ENCODE measurements at regions not wholly inside any gene's neighbourhood (a gene's known extent, or its start where the extent isn't known, plus 50 kb on each side); places are given as distances from the start of the nearest gene placed in this dataset.
"Not testable (repeated sequence)": the region's sequence is repeated elsewhere in the genome, so short reads cannot be mapped to it uniquely, and the experiment has no call there.

DNA sequence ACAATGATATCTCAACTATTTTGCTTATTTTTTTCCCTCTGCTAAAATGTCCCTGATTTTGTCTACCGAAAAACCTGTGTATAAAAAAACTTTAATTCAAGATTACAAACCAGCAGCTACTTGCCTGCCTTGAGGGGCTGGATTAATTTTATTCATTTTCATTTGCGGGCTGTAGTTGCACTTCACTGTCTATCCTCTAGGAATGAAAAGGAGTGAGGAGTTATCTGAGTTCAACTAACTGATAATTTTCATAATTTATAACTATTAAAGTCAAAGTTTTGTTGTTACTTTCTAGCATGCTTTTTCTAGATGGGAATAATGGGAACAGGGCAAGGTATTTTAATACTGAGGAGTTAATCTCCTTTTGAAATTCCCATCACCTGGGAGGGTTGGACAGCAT lies 50.3 kb upstream of the AGTPBP1 start:
- TF ChIP-seq, protein P1, sequence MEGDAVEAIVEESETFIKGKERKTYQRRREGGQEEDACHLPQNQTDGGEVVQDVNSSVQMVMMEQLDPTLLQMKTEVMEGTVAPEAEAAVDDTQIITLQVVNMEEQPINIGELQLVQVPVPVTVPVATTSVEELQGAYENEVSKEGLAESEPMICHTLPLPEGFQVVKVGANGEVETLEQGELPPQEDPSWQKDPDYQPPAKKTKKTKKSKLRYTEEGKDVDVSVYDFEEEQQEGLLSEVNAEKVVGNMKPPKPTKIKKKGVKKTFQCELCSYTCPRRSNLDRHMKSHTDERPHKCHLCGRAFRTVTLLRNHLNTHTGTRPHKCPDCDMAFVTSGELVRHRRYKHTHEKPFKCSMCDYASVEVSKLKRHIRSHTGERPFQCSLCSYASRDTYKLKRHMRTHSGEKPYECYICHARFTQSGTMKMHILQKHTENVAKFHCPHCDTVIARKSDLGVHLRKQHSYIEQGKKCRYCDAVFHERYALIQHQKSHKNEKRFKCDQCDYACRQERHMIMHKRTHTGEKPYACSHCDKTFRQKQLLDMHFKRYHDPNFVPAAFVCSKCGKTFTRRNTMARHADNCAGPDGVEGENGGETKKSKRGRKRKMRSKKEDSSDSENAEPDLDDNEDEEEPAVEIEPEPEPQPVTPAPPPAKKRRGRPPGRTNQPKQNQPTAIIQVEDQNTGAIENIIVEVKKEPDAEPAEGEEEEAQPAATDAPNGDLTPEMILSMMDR (IDR thresholded peaks at IDR 0.05) = not testable (repeated sequence)
- not testable (repeated sequence) for TF ChIP-seq EP300, POLR2AphosphoS5 (IDR thresholded peaks at IDR 0.05)
